Fibroblast of pulmonary artery (primary cell): ENCODE measurements at regions not wholly inside any gene's neighbourhood (a gene's known extent, or its start where the extent isn't known, plus 50 kb on each side); places are given as distances from the start of the nearest gene placed in this dataset.
A peak's percentile ranks its signal among the peaks of the same experiment; 100 is the strongest.

ENCODE experiments used
- DNase-seq: peaks from one replicate; pipeline ENCODE4 v3.0.0-alpha.2; 2010; ENCODE audit warnings: low read depth
- H3K4me3 ChIP-seq: replicated peaks from 2 replicates; pipeline ENCODE4 v1.5.1; 2011; ENCODE audit warnings: low read depth, mild to moderate bottlenecking, control low read depth, low read length, moderate library complexity
- CTCF ChIP-seq: IDR thresholded peaks from 2 replicates; pipeline ENCODE4 v1.5.1; 2011; ENCODE audit warnings: mild to moderate bottlenecking, control low read depth, low read length, inconsistent platforms; ENCODE audit errors: missing control alignments

DNA sequence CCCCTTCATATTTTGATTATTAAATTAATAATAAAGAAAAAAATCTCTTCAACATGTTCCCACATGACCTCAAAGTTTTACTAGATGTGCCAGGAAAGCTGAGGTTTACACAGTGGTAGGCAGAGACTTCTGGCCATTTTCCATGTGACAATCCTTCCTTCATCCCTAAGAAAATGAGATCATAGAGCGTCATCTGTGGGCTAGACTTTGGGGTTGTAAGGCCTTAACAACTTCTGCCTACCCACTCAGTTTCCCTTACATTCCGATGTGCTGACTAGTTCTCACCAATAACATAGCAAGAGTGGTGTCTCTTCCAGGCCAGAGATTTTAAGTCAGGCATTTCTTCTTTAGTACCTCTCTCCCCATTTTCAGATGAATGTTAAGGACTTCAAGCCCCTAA lies 171.1 kb upstream of the PHF14 start:
- DNase-seq, result peak; percentile 38
- TF ChIP-seq CTCF, result no peak
- no peak overlapping the region for H3K4me3 ChIP-seq

DNA sequence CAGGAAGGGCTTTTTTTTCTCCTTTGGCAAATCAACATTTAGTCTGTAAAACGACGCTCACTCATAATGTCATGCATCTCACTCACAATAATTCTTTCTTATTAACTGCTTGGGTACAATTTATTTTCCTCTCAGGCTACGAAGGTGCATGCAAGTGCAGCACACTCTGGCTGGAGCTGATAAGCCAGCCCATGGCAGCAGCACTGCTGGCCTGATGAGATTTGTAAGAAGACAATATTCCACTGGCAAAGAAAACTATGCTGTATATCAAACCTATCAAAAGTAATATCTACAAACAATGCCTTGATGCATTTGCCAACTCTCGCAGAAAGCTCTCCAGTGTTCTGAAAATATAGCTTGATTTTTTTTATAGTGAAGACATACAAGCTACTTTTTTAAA lies 170.0 kb upstream of the PHF14 start:
- DNase-seq, result no peak
- no peak overlapping the region for H3K4me3 ChIP-seq
- TF ChIP-seq CTCF, result no peak

DNA sequence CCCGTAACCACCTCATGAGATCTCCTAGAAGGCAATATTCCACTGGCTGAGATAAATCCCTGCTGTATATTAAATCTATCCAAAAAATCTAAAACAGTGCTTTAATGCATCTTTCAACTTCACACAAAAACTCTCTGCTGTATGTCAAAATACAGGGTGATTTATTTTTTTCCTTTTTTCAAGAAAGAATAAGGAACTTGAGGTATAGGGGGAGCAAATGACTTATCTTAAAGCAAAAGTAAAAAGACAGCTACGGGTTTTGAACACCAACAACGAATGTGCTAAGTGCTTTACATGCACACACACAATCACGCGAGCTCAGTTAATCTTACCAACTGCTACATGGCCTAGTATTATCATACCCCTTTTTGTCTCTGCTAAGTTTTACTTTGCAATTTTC lies 168.9 kb upstream of the PHF14 start:
- no peak for DNase-seq
- H3K4me3 ChIP-seq, result no peak overlapping the region
- no peak for TF ChIP-seq CTCF

- no peak overlapping the region for H3K4me3 ChIP-seq
- no peak for TF ChIP-seq CTCF
- no peak for DNase-seq
Measured at GRCh38 chr7:10815546-10815945, 158.1 kb upstream of the PHF14 start.

- no peak overlapping the region for H3K4me3 ChIP-seq
- DNase-seq, result no peak
- no peak for TF ChIP-seq CTCF
Measured at GRCh38 chr7:10821156-10821555, 152.5 kb upstream of the PHF14 start.

DNA sequence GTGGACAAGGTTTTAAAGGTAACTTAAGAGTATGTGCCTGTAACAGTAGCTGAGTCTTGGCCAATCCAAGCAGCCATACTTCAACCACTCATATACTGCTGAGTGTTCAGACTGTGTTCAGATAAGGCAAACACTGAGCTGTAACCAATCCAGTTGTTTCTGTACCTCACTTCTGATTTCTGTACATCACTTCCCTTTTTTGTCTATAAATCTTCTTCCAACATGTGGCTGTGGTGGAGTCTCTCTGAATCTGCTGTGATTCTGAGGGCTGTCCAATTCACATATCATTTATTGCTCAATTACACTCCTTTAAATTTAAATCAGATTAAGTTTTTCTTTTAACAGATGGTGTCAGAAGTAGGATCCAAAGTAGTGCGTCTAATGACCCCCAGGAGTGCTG lies 149.5 kb upstream of the PHF14 start:
- H3K4me3 ChIP-seq, result no peak overlapping the region
- TF ChIP-seq CTCF, result no peak
- no peak for DNase-seq

GRCh38 chr7:10838228-10838627 lies 135.4 kb upstream of the PHF14 start:
- TF ChIP-seq CTCF, result no peak
- no peak overlapping the region for H3K4me3 ChIP-seq
- no peak for DNase-seq
